ENCODE measurements at regions not wholly inside any gene's neighbourhood (a gene's known extent, or its start where the extent isn't known, plus 50 kb on each side); places are given as distances from the start of the nearest gene placed in this dataset.

DNA sequence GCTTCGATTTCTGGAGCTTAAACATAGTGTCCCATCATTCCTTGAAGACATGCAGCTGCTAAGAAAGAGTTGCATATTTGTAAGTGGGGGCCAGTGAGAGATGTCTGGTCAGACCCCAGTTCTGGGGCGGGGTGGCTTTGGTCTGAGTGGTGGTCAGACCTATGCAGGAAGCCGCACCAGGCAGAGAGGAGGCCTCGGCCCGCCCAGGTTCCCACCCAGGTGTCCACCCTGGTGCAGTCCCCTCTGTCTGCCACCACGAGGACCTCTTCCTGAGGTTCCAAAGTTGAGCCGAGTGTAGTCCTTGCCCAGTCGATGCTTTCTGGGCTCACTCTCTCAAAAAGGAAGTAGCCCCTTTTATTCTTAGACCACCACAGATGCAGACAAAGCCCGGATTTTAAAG is 122.6 kb upstream of the DLG1 start:
- Mint-ChIP-seq H3K4me1 (ENCODE audit: low read depth, unreplicated experiment) (peaks cover 36% of the 10 kb centered on the region), H3K4me3 (ENCODE audit: unreplicated experiment) (no peak overlapping the region), H3K27ac (ENCODE audit: unreplicated experiment) (no peak overlapping the region), H3K36me3 (ENCODE audit: unreplicated experiment) (no peaks in the 10 kb centered on the region), H3K9me3 (ENCODE audit: unreplicated experiment) (peaks cover 2% of the 10 kb centered on the region), H3K27me3 (ENCODE audit: unreplicated experiment) (peaks cover 8% of the 10 kb centered on the region)
- TF ChIP-seq, protein P1, sequence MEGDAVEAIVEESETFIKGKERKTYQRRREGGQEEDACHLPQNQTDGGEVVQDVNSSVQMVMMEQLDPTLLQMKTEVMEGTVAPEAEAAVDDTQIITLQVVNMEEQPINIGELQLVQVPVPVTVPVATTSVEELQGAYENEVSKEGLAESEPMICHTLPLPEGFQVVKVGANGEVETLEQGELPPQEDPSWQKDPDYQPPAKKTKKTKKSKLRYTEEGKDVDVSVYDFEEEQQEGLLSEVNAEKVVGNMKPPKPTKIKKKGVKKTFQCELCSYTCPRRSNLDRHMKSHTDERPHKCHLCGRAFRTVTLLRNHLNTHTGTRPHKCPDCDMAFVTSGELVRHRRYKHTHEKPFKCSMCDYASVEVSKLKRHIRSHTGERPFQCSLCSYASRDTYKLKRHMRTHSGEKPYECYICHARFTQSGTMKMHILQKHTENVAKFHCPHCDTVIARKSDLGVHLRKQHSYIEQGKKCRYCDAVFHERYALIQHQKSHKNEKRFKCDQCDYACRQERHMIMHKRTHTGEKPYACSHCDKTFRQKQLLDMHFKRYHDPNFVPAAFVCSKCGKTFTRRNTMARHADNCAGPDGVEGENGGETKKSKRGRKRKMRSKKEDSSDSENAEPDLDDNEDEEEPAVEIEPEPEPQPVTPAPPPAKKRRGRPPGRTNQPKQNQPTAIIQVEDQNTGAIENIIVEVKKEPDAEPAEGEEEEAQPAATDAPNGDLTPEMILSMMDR (IDR thresholded peaks at IDR 0.05; ENCODE audit: partially characterized antibody, unreplicated experiment), result no peak
- no peak for DNase-seq

DNA sequence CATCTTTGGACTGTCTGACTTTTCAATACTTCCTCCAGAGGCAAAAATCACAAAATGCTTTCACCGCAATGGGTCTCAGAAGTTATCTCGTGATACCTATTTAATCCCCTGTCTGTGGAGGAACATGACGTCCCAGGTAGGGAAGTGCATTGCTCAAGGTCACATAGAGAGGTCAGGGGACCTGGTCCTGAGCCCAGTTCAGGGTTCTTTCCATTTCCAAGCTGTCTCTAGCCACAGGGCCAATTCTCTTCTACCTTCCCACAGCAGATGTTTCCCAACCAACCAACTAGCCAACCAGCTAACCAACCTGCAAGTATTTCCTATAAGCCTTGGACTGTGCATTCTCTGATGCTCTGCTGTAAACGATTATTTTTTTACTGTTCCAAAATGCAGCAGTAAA is 122.2 kb upstream of the DLG1 start:
- Mint-ChIP-seq H3K4me1 (ENCODE audit: low read depth, unreplicated experiment) (peaks cover 35% of the 10 kb centered on the region), H3K36me3 (ENCODE audit: unreplicated experiment) (no peaks in the 10 kb centered on the region), H3K27me3 (ENCODE audit: unreplicated experiment) (peaks cover 8% of the 10 kb centered on the region), H3K27ac (ENCODE audit: unreplicated experiment) (peak overlapping the region; percentile 52), H3K4me3 (ENCODE audit: unreplicated experiment) (no peak overlapping the region), H3K9me3 (ENCODE audit: unreplicated experiment) (no peaks in the 10 kb centered on the region)
- TF ChIP-seq, protein P1 (IDR thresholded peaks at IDR 0.05; ENCODE audit: partially characterized antibody, unreplicated experiment), result no peak
- DNase-seq, result no peak

DNA sequence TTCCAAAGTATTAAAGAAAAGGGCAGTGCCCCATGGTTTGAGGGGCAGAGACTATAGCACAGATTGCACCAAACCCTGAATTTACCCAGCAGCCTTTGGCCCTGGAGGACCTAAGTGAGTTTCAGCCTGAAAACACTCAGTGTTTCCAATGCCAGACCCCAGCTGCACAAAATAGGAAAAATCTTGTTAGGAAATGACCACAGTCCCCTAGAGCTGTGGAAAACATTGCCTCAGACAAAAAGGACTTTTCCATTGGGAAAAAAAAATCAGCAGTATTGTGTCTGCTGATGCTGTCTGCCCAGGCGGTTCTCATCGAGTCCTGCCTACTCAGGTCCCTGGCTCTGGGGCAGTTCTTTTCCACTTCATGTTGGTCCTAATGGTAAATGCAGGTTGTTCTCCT is 121.7 kb upstream of the DLG1 start:
- H3K27ac Mint-ChIP-seq (ENCODE audit: unreplicated experiment), result no peak overlapping the region
- TF ChIP-seq, protein P1 (IDR thresholded peaks at IDR 0.05; ENCODE audit: partially characterized antibody, unreplicated experiment), result no peak

DNA sequence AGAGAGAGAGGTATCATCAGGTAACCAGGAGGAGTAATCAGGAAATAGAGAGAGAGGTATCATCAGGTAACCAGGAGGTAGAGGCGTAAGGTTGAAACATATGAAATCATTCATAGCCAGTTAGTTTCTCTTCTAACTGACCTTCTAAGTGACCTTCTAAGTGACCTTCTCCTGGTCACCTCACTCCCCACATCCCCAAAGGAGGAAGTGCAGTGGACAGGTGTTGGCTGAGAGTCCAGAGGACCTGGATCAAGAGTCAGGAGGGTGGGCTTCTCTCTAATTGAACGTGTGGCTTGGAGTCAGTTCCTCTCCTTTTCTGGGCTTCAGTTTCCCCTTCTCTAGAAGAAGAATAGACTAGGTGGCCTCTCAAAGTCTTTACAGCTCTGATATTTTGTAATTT is 121.3 kb upstream of the DLG1 start:
- Mint-ChIP-seq H3K27me3 (ENCODE audit: unreplicated experiment) (peaks cover 5% of the 10 kb centered on the region), H3K4me3 (ENCODE audit: unreplicated experiment) (no peak overlapping the region), H3K27ac (ENCODE audit: unreplicated experiment) (no peak overlapping the region), H3K4me1 (ENCODE audit: low read depth, unreplicated experiment) (peaks cover 29% of the 10 kb centered on the region), H3K36me3 (ENCODE audit: unreplicated experiment) (no peaks in the 10 kb centered on the region), H3K9me3 (ENCODE audit: unreplicated experiment) (no peaks in the 10 kb centered on the region)
- no peak for DNase-seq
- TF ChIP-seq, protein P1 (IDR thresholded peaks at IDR 0.05; ENCODE audit: partially characterized antibody, unreplicated experiment), result no peak

More for the DNA sequence above, 121.7 kb upstream of the DLG1 start:
- no peaks in the 10 kb centered on the region for H3K36me3 Mint-ChIP-seq (ENCODE audit: unreplicated experiment)
- peaks cover 33% of the 10 kb centered on the region for H3K4me1 Mint-ChIP-seq (ENCODE audit: low read depth, unreplicated experiment)
- no peak overlapping the region for H3K4me3 Mint-ChIP-seq (ENCODE audit: unreplicated experiment)
- no peaks in the 10 kb centered on the region for H3K9me3 Mint-ChIP-seq (ENCODE audit: unreplicated experiment)
- DNase-seq, result no peak
- H3K27me3 Mint-ChIP-seq (ENCODE audit: unreplicated experiment), result peaks cover 7% of the 10 kb centered on the region

DNA sequence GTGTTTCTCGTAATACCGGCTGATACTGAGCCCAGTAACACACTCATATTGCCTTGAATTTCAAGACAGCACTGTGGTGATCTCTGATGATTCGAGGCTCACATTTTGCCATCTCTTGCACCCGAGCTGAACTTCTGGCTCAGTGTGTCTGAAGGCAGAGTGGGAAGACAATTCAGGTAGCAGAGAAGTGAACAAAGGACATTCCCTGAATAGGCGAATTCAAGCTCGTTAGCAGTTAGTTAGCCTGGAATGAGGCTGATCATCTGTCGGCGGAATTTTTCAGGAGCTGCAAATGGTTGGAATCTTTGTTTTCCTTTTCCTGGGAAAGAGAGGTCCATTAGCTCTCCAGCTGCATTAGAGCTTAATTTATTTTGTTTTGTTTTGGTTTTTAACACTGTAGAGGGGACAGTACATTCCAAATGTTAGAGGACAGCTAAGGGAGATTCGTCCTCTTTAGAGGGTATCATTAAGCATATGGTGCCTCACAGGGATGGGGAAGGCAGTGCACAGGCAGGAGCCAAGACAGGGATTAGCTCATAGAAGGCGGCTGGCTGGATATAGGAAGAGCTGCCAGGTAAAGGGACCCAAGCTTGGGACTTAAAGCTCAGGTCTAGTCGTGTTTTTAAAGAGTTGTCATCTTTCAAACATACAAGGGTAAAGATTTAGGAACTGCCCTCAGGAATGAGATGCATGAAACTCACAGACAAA is 119.7 kb upstream of the DLG1 start:
- TF ChIP-seq, protein P1 (IDR thresholded peaks at IDR 0.05; ENCODE audit: partially characterized antibody, unreplicated experiment), result no peak
- Mint-ChIP-seq H3K4me1 (ENCODE audit: low read depth, unreplicated experiment) (peaks cover 25% of the 10 kb centered on the region), H3K27me3 (ENCODE audit: unreplicated experiment) (peaks cover 5% of the 10 kb centered on the region), H3K9me3 (ENCODE audit: unreplicated experiment) (no peaks in the 10 kb centered on the region), H3K36me3 (ENCODE audit: unreplicated experiment) (no peaks in the 10 kb centered on the region), H3K27ac (ENCODE audit: unreplicated experiment) (no peak overlapping the region), H3K4me3 (ENCODE audit: unreplicated experiment) (peak overlapping the region; percentile 37)
- no peak for DNase-seq

Data from glutamatergic neuron (in vitro differentiated cells).